NOMO-1 treated with DMSO at 0.1 percent for 48 hours (cell line): ENCODE measurements at regions not wholly inside any gene's neighbourhood (a gene's known extent, or its start where the extent isn't known, plus 50 kb on each side); places are given as distances from the start of the nearest gene placed in this dataset.
A peak's percentile ranks its signal among the peaks of the same experiment; 100 is the strongest.
"Not testable (repeated sequence)": the region's sequence is repeated elsewhere in the genome, so short reads cannot be mapped to it uniquely, and the experiment has no call there.

Experiments
- DNase-seq: peaks from one replicate; lab custom pipeline; 2025; ENCODE audit not compliant: unreplicated experiment; lab: John Stamatoyannopoulos, UW

- not testable (repeated sequence) for DNase-seq
These were observed 111.5 kb upstream of the IKBKE start for GRCh38 chr1:206358771-206359170.

GRCh38 chr1:206359377-206359776 is 110.9 kb upstream of the IKBKE start:
- DNase-seq = not testable (repeated sequence)

GRCh38 chr1:206361978-206362543 is 108.2 kb upstream of the IKBKE start:
- DNase-seq = not testable (repeated sequence)

- DNase-seq = not testable (repeated sequence)
These were observed 107.3 kb upstream of the IKBKE start for GRCh38 chr1:206362994-206363393.

- peak; percentile 23 for DNase-seq
These were observed 105.0 kb upstream of the IKBKE start for GRCh38 chr1:206365271-206365670.

DNA sequence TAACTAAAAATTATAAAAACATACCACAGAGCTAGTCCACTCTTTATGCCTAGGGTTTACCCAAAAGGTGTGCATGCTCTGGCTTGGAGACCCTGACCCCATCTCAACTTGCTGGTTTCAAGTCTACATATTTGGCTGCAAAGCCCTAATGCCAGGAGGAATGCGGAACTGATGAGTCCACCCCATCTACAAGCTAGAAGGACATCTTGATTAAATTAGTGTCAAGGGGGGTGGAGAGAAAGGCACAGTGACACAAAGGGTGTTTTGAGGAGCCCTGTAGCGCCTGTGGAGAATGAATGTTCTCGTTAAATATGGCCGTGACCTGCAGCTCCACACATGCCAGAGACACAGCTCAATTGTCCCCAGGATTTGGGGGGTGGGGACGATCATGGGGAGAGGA is 104.1 kb upstream of the IKBKE start:
- DNase-seq = not testable (repeated sequence)

DNA sequence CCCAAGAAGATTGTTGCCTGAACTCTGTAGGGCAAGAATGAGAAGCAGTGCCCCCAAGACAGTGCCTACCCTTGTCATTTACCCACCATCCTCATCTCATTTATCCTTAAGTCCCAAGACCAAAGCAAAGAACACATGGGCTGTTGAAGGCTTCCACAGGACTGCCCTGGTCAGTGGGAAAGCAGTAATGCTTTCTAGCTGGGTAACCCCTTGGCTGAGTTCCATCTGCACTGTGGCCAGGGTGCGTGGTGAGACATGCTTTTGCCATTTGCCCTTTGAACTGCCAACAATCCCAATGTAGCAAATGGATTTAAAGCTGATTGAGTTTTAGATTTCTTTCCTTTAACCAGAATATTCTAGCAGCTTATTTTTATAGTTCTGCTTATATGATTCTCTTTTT is 103.5 kb upstream of the IKBKE start:
- not testable (repeated sequence) for DNase-seq

DNA sequence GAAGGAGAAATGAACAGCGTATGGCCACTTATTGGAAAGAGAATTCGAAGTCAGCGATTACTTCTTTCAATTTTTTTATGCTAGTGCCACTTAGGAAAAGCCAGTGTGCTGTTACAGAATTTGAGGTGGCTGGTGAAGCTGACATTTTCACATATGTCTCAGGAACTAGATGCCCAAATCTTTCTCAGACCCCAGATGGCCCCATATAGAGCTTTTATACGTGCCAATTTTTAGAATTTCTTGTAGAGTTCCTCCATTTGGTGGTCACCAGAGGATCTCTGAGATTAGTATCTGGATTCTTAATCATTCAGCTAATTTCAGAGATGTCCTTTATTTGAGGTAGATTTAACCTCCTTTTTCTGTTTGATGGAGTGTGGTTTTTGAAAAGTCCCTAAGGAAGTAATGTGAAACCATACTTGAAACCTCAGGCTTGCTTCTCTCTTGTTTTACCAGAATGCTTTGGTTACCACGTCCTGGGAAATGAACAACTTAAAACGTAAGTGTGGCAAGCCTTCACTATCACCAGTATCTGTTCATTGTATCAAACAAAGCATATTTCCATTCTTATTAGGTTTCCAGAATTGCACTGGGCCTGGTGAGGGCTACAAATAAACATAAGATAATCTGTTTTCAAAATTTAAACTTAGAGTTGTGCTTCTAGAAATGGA is 102.2 kb upstream of the IKBKE start:
- not testable (repeated sequence) for DNase-seq

GRCh38 chr1:206374725-206375124 is 95.6 kb upstream of the IKBKE start:
- DNase-seq = not testable (repeated sequence)

GRCh38 chr1:206375552-206375951 is 94.7 kb upstream of the IKBKE start:
- not testable (repeated sequence) for DNase-seq

DNA sequence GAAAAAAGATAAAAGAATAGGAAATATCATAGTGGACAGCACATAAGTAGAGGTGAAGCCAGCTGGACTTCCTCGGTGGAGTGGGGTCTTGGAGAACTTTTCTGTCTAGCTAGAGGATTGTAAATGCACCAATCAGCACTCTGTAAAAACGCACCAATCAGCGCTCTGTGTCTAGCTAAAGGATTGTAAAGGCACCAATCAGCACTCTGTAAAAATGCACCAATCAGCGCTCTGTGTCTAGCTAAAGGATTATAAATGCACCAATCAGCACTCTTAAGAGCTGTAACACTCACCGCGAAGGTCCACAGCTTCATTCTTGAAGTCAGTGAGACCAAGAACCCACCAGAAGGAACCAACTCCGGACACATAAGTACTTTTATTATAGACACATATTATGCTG is 91.8 kb upstream of the IKBKE start:
- DNase-seq = not testable (repeated sequence)

GRCh38 chr1:206379245-206379644 is 91.0 kb upstream of the IKBKE start:
- not testable (repeated sequence) for DNase-seq

DNA sequence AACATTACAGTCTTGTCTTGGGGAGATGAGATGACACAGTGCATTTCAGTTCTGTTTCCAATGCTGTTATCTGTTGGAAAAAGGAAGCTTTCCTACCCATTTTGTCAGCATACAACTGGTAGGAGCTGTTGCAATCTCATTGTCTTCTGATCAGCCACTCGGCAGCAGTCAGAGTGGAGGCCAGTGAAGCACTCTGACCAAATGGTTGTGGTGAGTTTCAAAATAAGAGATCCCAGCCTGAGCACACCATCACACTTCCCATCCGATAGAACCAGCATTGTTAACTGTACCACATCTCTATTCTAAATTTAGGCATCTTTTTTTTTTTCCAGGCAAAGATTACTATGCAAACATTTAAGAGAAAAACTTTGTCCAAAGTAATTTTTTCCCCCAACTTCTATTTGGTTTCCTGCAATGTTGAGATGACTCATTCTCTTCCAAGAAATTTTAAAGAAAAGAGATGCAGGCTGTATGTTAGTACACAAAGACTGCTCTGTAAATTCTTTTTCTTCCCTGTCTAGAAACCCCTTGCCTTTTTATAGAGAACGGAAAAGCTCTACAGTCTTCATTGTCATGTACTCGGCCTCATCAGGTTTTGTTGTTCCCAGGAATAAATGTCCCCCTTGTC is 90.0 kb upstream of the IKBKE start:
- DNase-seq = peak; percentile 52

GRCh38 chr1:206380791-206381610 is 89.3 kb upstream of the IKBKE start:
- peak; percentile 17 for DNase-seq

DNA sequence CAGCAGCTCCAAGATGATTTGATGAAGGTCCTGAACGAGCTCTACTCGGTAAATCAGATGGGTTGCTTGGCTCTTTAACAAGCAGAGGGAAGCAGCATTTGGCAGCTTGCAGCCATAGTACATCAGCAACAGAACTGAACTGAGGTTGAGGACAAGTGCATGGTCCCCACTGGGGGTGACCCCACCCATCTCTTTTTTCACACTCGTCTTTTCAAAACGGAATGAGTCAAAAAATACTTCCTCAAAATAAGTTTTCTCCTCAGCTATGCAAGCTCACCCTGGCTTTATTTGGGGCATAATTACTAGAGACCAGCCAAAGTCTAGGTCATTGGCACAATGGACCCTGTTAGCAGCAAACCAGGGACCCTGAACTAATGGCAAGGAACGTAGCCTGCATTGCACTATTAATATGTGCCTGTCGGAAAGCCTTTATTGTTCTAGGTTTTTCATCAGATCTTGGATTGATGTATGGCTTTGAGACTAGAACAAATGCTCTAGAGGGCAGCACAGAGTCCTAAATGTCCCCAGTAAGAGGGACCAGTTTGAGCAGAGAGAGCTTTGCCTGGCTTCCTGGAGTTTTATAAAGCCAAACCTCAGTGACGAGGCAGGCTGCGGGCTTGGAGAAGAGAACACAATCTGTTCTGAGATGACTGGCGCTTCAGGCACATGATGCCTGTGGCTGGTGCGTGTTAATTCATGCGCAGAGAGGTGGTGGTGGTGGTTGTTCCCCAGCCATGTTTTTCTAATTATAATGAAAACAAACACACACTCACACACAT is 86.1 kb upstream of the IKBKE start:
- peak; percentile 75 for DNase-seq

DNA sequence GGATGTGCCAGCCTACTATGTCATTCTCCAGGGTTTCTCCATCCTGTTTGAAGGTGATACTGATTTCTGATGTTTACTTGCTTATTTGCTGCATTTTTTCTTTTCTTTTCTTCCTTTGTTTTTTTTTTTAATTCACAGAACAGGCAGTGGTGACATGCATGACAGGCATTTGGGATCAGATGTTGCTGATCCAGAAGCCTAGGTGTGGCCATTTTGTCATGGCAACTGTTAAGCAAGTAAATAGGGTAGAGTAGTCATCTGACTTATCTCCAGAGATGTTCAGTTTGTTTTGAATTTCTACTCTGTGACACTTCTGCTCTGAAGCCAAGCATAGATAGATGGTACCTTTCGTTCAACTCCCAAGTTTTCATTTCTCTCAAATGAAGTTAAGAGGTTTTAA is 85.4 kb upstream of the IKBKE start:
- not testable (repeated sequence) for DNase-seq

- DNase-seq = not testable (repeated sequence)
These were observed 82.6 kb upstream of the IKBKE start for GRCh38 chr1:206387631-206388030.

- DNase-seq = not testable (repeated sequence)
These were observed 78.4 kb upstream of the IKBKE start for GRCh38 chr1:206391903-206392302.

- not testable (repeated sequence) for DNase-seq
These were observed 72.8 kb upstream of the IKBKE start for GRCh38 chr1:206397501-206397900.

- not testable (repeated sequence) for DNase-seq
These were observed 72.0 kb upstream of the IKBKE start for GRCh38 chr1:206398261-206398660.
